H9 (cell line): ENCODE measurements at regions not wholly inside any gene's neighbourhood (a gene's known extent, or its start where the extent isn't known, plus 50 kb on each side); places are given as distances from the start of the nearest gene placed in this dataset.

Experiments used
- DNase-seq: peaks from one replicate; pipeline ENCODE4 v3.0.0-alpha.2; 2017
- H2AFZ ChIP-seq: one replicate; pipeline ENCODE4 v1.6.1; 2013; ENCODE audit warnings: mild to moderate bottlenecking, low read length, control low read depth, moderate library complexity
- H2AK5ac ChIP-seq: 2 replicates; pipeline ENCODE4 v1.6.1; 2013; ENCODE audit warnings: low read length, control low read depth, mixed read lengths; ENCODE audit not compliant: insufficient read length
- H2BK120ac ChIP-seq: one replicate; pipeline ENCODE4 v1.6.1; 2013; ENCODE audit warnings: low read depth, mild to moderate bottlenecking, low read length, control low read depth, inconsistent platforms; ENCODE audit not compliant: poor library complexity, severe bottlenecking
- H2BK12ac ChIP-seq: 2 replicates; pipeline ENCODE4 v1.6.1; 2013; ENCODE audit warnings: low read length, control low read depth, mixed read lengths, low read depth; ENCODE audit not compliant: insufficient read length
- H2BK15ac ChIP-seq: 2 replicates; pipeline ENCODE4 v1.6.1; 2013; ENCODE audit warnings: low read depth, low read length, control low read depth
- H2BK20ac ChIP-seq: one replicate; pipeline ENCODE4 v1.6.1; 2013; ENCODE audit warnings: low read depth, mild to moderate bottlenecking, low read length, control low read depth, inconsistent platforms; ENCODE audit not compliant: poor library complexity, severe bottlenecking
- H2BK5ac ChIP-seq: 2 replicates; pipeline ENCODE4 v1.6.1; 2013; ENCODE audit warnings: low read length, control low read depth, mixed read lengths; ENCODE audit not compliant: insufficient read length
- H3K14ac ChIP-seq: 2 replicates; pipeline ENCODE4 v1.6.1; 2013; ENCODE audit warnings: low read length, control low read depth; ENCODE audit not compliant: insufficient read depth
- H3K18ac ChIP-seq: 2 replicates; pipeline ENCODE4 v1.6.1; 2013; ENCODE audit warnings: low read depth, mild to moderate bottlenecking, mixed read lengths, low read length, control low read depth; ENCODE audit not compliant: insufficient read length
- H3K23ac ChIP-seq: 2 replicates; pipeline ENCODE4 v1.6.1; 2013; ENCODE audit warnings: low read length, control low read depth, mixed read lengths, low read depth; ENCODE audit not compliant: insufficient read length
- H3K23me2 ChIP-seq: 2 replicates; pipeline ENCODE4 v1.6.1; 2013; ENCODE audit warnings: low read depth, mild to moderate bottlenecking, mixed read lengths, low read length, control low read depth; ENCODE audit not compliant: insufficient read length, poor library complexity, severe bottlenecking
- H3K27ac ChIP-seq: 2 replicates; pipeline ENCODE4 v1.5.1; 2013; ENCODE audit warnings: low read length, control low read depth, mixed read lengths, low read depth; ENCODE audit not compliant: insufficient read length
- H3K27me3 ChIP-seq: 2 replicates; pipeline ENCODE4 v1.6.1; 2013; ENCODE audit warnings: low read length, control low read depth, inconsistent platforms; ENCODE audit not compliant: insufficient read depth
- H3K4ac ChIP-seq: 2 replicates; pipeline ENCODE4 v1.6.1; 2013; ENCODE audit warnings: low read depth, mild to moderate bottlenecking, control low read depth, inconsistent platforms, low read length, moderate library complexity
- H3K4me1 ChIP-seq: 2 replicates; pipeline ENCODE4 v1.6.1; 2013; ENCODE audit warnings: low read length, control low read depth, inconsistent platforms; ENCODE audit not compliant: insufficient read depth
- H3K4me2 ChIP-seq: 2 replicates; pipeline ENCODE4 v1.6.1; 2013; ENCODE audit warnings: low read length, control low read depth, mixed read lengths; ENCODE audit not compliant: insufficient read length, insufficient read depth
- H3K56ac ChIP-seq: 2 replicates; pipeline ENCODE4 v1.6.1; 2013; ENCODE audit warnings: low read depth, mild to moderate bottlenecking, mixed read lengths, low read length, control low read depth; ENCODE audit not compliant: insufficient read length
- H3K79me1 ChIP-seq: 2 replicates; pipeline ENCODE4 v1.6.1; 2013; ENCODE audit warnings: low read depth, mild to moderate bottlenecking, moderate library complexity, low read length, control low read depth, inconsistent platforms; ENCODE audit not compliant: insufficient read depth, poor library complexity, severe bottlenecking
- H3K79me2 ChIP-seq: 2 replicates; pipeline ENCODE4 v1.6.1; 2013; ENCODE audit warnings: low read length, control low read depth, inconsistent platforms; ENCODE audit not compliant: insufficient read depth
- H3K9ac ChIP-seq: 2 replicates; pipeline ENCODE4 v1.6.1; 2013; ENCODE audit warnings: low read length, control low read depth, mixed read lengths; ENCODE audit not compliant: insufficient read length; ENCODE audit errors: extremely low read depth
- H3K9me3 ChIP-seq: one replicate; pipeline ENCODE4 v1.6.1; 2013; ENCODE audit warnings: low read depth, low read length, inconsistent platforms; ENCODE audit not compliant: control insufficient read depth
- H3T11ph ChIP-seq: one replicate; pipeline ENCODE4 v1.6.1; 2013; ENCODE audit warnings: mild to moderate bottlenecking, low read length, control low read depth, inconsistent platforms
- H4K20me1 ChIP-seq: one replicate; pipeline ENCODE4 v1.6.1; 2013; ENCODE audit not compliant: control insufficient read depth, insufficient read length, insufficient read depth
- H4K5ac ChIP-seq: 2 replicates; pipeline ENCODE4 v1.6.1; 2013; ENCODE audit warnings: low read depth, mild to moderate bottlenecking, mixed read lengths, low read length, control low read depth; ENCODE audit not compliant: insufficient read length
- H4K8ac ChIP-seq: replicated peaks from 2 replicates; pipeline ENCODE4 v1.6.1; 2013; ENCODE audit warnings: low read length, control low read depth, mixed read lengths, low read depth; ENCODE audit not compliant: insufficient read length
- H4K91ac ChIP-seq: 2 replicates; pipeline ENCODE4 v1.6.1; 2013; ENCODE audit warnings: low read depth, mild to moderate bottlenecking, moderate library complexity, mixed read lengths, low read length, control low read depth; ENCODE audit not compliant: insufficient read length
- H3K27ac Mint-ChIP-seq, 3 experiments: 2 replicates in 2 of 3; 3 replicates in 1 of 3; pipeline ENCODE4 v1.8.0; 2020 to 2021; ENCODE audit warnings: mixed read lengths in 3 of 3, mild to moderate bottlenecking in 1 of 3, moderate library complexity in 1 of 3
- H3K27me3 Mint-ChIP-seq: 2 replicates; pipeline ENCODE4 v1.8.0; 2021; ENCODE audit warnings: low read depth, mild to moderate bottlenecking, moderate library complexity, mixed read lengths
- H3K36me3 Mint-ChIP-seq, 3 experiments: 2 replicates in 2 of 3; 3 replicates in 1 of 3; pipeline ENCODE4 v1.8.0; 2020 to 2021; ENCODE audit warnings: low read depth in 3 of 3, mixed read lengths in 3 of 3; ENCODE audit not compliant: insufficient read depth in 1 of 3
- H3K4me1 Mint-ChIP-seq, 2 experiments: 2 replicates each; pipeline ENCODE4 v1.8.0; 2020; ENCODE audit warnings: mixed read lengths in 2 of 2
- H3K4me3 Mint-ChIP-seq, 2 experiments: 2 replicates in 1 of 2; 3 replicates in 1 of 2; pipeline ENCODE4 v1.8.0; 2020 to 2021; ENCODE audit warnings: mild to moderate bottlenecking in 2 of 2, mixed read lengths in 2 of 2, moderate library complexity in 1 of 2
- H3K9me3 Mint-ChIP-seq, 2 experiments: 2 replicates in 1 of 2; 3 replicates in 1 of 2; pipeline ENCODE4 v1.8.0; 2020; ENCODE audit warnings: mild to moderate bottlenecking in 2 of 2, mixed read lengths in 2 of 2, moderate library complexity in 1 of 2
- WGBS: extraction: QIAGEN DNeasy Blood & Tissue Kit; methylation state at CpG from one replicate; pipeline ENCODE4 v1.1.7; 2013; ENCODE audit warnings: missing lambda C conversion rate, low lambda C conversion rate, mixed read lengths; ENCODE audit not compliant: insufficient read length; ENCODE audit errors: extremely low coverage; 5-methylcytosine and 5-hydroxymethylcytosine counted together
- TF ChIP-seq, protein P1 (sequence below): fragments of 200-600 bp; sonication (generic); conservative IDR thresholded peaks from 3 replicates; pipeline ENCODE4 v1.8.0; 2021; ENCODE audit warnings: antibody characterized with exemption, mild to moderate bottlenecking

DNA sequence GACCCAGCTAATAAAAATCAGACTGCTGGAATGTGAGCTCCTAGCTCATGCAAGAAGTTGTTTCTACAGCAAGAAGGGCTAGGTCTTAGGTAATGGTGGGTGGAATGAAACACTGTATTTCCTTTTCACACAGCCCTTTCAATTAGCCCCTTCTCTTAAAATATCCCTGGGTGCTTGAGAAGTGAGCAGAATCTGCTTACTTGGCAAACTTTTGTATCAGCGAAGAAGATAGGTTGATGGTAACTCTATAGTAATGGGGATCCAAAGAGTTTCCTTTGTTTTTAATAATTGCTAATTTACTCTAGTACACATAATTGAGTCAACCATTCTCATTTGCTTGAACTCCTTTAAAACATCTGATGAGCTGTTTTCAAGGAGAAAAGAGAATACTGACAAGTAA, 100.6 kb upstream of the FSCB start:
- Histone ChIP-seq H2BK5ac (no peak overlapping the region), H2BK12ac (no peak overlapping the region), H3K79me1 (no peaks in the 10 kb centered on the region), H4K20me1 (no peaks in the 10 kb centered on the region), H2AK5ac (no peak overlapping the region), H3K4me1 (no peaks in the 10 kb centered on the region), H3K23me2 (no peaks in the 10 kb centered on the region), H3K9ac (no peak overlapping the region), H3K27ac (no peak overlapping the region), H4K8ac (no peak overlapping the region), H2AFZ (no peak overlapping the region), H3T11ph (no peak overlapping the region), H3K4me2 (no peak overlapping the region), H4K91ac (no peak overlapping the region), H3K9me3 (no peaks in the 10 kb centered on the region), H2BK120ac (no peak overlapping the region), H3K27me3 (no peaks in the 10 kb centered on the region), H2BK20ac (no peak overlapping the region), H4K5ac (no peak overlapping the region), H3K23ac (no peak overlapping the region), H3K56ac (no peak overlapping the region), H3K14ac (no peak overlapping the region), H3K79me2 (no peaks in the 10 kb centered on the region), H3K18ac (no peak overlapping the region), H3K4ac (no peak overlapping the region), H2BK15ac (no peak overlapping the region)
- DNase-seq = no peak
- Mint-ChIP-seq H3K27ac (no peak overlapping the region), H3K4me3 (no peak overlapping the region), H3K27me3 (no peaks in the 10 kb centered on the region; the same call in 1 of the 2 replicates), H3K36me3 (no peaks in the 10 kb centered on the region), H3K9me3 (no peaks in the 10 kb centered on the region), H3K4me1 (peaks cover 7 to 13% of the 10 kb centered on the region in 2 experiments)
- TF ChIP-seq, protein P1, sequence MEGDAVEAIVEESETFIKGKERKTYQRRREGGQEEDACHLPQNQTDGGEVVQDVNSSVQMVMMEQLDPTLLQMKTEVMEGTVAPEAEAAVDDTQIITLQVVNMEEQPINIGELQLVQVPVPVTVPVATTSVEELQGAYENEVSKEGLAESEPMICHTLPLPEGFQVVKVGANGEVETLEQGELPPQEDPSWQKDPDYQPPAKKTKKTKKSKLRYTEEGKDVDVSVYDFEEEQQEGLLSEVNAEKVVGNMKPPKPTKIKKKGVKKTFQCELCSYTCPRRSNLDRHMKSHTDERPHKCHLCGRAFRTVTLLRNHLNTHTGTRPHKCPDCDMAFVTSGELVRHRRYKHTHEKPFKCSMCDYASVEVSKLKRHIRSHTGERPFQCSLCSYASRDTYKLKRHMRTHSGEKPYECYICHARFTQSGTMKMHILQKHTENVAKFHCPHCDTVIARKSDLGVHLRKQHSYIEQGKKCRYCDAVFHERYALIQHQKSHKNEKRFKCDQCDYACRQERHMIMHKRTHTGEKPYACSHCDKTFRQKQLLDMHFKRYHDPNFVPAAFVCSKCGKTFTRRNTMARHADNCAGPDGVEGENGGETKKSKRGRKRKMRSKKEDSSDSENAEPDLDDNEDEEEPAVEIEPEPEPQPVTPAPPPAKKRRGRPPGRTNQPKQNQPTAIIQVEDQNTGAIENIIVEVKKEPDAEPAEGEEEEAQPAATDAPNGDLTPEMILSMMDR = no peak
- no CpG with 5 or more reads among the region's 1 CpG for WGBS
